ENCODE measurements at regions not wholly inside any gene's neighbourhood (a gene's known extent, or its start where the extent isn't known, plus 50 kb on each side); places are given as distances from the start of the nearest gene placed in this dataset.
"Not testable (repeated sequence)": the region's sequence is repeated elsewhere in the genome, so short reads cannot be mapped to it uniquely, and the experiment has no call there.

DNA sequence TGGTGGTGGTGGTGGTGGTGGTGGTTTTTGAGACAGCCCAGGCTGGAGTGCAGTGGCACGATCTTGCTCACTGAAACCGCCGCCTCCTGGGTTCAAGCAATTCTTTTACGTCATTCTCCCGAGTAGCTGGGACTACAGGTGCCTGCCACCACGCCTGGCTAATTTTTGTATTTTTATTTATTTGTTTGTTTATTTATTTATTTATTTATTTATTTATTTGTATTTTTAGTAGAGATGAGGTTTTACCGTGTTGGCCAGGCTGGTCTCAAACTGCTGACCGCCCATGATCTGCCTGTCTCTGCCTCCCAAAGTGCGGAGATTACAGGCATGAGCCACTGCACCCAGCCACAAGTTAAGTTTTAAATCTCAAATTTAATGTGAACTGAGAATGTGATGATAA, 126.5 kb downstream of the PCDH18 start:
- not testable (repeated sequence) for DNase-seq (ENCODE audit: low read depth in 2 of 3, low spot score in 2 of 3)

DNA sequence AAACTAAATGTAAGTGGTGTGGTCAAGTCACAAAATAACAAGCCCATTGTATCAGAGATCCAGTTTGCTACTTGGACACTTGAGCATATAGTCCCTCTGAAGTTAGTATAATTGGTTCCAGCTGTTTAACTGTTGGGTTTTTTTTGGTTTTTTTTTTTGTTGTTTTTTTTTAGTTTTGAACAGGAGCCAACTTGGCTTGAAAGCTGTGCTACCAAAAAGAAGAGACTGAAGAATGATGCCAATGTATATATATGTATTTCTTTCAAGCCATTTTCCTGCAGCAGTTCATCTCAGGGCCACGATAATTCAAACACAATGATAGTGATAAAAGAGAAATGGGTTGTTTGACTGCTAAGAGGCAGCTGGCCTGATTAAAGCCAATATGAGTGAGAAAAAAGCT, 138.3 kb downstream of the PCDH18 start:
- no peak for DNase-seq (ENCODE audit: low read depth in 2 of 3, low spot score in 2 of 3)

DNA sequence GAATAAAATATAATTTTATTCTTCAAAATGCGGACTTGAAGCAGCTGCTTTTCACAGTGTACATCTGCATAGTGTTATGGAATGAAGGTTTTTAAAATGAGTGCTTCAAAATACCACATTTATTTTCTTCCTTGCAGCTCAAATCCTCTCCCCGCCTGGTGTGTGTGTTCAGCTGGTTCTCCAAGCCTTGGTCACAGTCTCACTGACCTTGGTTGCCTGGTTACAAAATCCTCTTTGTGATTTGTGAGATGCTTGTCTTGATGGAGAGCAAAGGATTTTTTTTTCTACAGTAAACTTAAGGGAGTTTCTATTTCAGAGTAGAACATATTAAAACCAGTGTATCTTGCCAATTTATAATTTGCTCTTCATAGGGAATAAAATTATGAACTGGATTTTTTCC, 139.2 kb downstream of the PCDH18 start:
- no peak for DNase-seq (ENCODE audit: low read depth in 2 of 3, low spot score in 2 of 3)

DNA sequence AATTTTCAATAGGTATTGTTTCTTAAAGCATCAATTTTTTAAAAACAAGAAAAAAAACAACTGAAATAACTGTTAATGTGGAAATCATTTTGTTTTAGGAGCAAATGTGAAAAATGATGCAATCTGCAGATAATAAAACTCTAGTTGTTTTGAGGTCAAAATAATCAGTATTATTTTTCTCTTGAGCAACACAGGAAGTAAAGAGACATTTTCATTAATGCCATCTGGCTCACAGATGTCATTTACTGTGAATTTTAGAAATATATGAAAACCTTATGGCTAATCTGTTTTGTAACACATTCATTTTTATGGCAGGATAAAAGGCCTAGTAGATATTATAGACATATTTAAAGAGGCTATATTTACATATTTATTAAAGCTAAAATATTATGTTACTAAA, 141.6 kb downstream of the PCDH18 start:
- no peak for DNase-seq (ENCODE audit: low read depth in 2 of 3, low spot score in 2 of 3)

DNA sequence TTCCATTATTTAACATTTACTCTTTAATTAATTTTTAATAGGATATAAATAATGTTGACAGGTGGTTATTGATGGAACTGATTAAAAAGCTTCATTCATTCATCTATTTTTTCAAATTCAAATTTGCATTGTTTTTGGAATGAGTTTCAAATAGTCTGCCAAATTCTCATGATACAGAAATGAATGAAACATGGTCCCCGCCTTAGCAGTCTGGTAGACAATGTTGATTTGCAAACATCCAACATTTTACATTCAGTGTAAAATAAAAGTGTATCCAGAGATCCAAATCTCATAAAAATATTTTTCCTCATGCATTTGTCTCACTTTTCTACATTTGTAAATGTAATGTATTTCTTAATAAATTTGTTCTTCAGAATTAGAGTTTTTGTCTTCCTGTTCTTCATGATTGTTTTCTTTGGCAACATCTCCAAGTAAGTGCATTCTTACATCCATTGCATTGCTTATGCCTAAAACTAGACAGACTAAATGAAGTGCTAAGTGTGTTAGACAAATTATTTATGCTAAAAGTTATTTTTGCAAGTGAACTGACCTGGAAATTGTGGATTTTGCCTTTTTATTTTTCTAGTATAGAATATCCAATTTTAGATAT, 142.3 kb downstream of the PCDH18 start:
- no peak for DNase-seq (ENCODE audit: low read depth in 2 of 3, low spot score in 2 of 3)

DNA sequence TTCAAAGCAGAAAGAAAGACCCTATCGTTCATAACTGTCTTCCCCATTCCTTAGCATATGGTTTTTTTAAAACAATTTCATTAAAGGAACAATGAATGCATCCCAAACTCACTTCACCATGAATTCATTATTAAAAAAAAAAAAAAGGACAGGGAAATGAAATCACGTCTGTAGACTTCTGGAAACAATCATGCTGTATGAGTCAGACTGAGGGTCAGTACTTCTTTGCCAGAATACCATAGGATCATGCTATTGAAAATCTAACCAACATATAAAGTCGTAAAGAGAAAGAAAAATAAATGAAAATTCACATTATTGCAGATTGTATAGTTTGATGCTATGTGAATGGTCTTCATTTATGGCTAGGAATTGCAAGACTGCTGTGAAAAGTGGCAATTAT, 144.4 kb downstream of the PCDH18 start:
- no peak for DNase-seq (ENCODE audit: low read depth in 2 of 3, low spot score in 2 of 3)

DNA sequence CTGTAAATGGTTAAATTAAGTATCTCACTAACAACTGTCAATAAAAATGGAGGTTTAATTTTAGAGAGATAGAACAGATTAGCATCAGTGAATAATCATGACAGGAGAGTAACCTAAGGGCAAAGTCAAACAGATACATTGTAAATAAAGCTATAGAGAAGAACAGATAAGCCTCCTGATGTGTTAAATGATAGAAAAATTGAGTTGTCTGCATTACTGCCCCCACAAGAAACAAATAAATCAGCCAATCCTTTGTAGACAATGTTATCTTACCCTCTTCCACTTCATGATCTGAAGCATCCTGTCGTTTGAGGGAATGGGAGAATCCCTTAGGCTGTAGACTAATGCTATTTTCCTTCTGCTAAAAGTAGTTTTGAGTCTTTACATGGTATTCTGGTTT, 147.8 kb downstream of the PCDH18 start:
- DNase-seq (ENCODE audit: low read depth in 2 of 3, low spot score in 2 of 3), result no peak

DNA sequence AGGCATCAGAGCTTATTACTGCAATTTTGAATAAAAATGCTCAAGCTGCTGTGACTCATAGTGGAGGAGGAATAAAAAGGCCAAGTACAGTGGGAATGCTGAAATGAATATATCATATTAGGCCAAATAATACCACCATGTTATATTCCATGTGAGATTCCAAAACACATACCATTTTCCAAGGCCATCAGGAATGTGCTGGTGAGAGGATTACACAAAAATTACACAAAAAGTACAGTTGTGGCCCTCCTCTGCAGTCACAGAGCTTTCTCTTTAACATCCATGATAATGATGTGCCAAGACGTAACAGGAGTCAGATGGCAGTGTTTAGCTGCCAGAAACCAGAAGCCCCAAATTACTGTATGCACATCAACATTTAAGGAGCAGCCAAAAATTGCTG, 153.5 kb downstream of the PCDH18 start:
- DNase-seq (ENCODE audit: low read depth in 2 of 3, low spot score in 2 of 3), result no peak

DNA sequence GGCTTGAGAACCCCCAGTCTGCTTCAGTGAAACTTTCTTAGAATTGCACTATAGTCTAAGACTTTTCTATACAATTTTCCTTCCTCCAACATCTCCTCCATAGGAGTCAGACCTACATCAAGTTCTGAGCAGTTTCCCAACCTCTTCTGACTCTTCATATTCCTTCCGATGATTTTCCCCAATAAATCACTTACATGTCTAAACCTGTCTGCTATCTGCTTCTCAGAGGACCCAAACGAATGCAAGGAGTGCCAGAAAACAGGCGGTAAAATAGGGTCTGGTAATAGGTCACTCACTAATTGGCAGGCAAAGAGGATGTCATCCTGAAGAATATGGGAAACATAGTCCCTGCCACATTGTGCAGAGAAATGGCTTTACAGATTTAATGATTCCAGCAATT, 153.9 kb downstream of the PCDH18 start:
- no peak for DNase-seq (ENCODE audit: low read depth in 2 of 3, low spot score in 2 of 3)

DNA sequence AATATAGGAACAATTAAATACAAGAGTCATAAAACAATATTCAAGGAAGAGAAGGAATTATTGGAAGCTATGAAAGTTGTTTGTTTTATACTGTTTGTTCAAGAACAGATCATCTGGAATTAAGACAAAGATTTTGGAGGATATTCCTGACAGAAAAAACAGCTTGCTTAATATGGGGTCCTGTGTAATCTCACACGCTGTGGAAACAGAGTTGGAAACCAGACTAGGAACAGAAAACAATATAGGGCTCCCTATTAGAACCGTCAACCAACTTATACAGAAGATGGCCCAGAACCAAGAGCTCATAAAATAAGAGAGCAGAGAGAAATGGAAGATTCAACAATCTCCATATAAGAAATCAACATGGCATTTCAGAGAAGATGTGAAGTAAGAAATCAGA, 156.0 kb downstream of the PCDH18 start:
- DNase-seq (ENCODE audit: low read depth in 2 of 3, low spot score in 2 of 3), result no peak

DNA sequence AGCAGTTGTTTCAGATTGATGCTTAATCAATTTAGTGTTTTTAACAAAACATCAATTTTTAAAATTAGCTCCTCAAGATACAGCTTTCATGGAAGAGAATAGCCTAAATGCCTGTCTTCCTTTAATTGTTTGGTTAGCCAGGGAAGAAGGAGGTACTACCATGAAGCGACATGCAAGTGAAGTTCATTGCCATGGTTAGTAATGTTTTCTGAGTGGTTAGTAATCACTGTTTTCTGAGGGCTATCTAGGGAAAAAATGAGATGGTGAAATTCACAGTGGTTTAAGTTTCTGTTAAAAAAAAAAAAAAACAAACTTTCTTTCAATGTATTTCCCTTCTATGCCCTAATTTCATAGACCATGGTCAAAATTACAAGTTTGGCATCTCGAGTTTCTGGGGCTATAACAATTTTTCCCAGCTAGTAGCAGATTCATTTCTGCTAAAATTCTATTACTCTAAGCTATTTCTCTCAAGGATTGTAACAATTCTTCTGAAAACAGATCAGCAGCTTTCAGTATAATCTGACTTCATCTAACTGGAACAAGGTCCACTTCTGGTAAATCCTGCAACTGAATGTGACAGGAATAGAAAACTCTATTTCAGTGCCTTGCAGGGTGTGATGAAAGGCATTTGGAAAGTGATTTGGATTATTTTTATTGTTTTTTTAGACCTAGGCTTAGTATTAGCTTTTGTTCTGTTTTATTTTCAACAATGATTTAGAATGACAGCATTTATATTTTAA, 157.0 kb downstream of the PCDH18 start:
- no peak for DNase-seq (ENCODE audit: low read depth in 2 of 3, low spot score in 2 of 3)

DNA sequence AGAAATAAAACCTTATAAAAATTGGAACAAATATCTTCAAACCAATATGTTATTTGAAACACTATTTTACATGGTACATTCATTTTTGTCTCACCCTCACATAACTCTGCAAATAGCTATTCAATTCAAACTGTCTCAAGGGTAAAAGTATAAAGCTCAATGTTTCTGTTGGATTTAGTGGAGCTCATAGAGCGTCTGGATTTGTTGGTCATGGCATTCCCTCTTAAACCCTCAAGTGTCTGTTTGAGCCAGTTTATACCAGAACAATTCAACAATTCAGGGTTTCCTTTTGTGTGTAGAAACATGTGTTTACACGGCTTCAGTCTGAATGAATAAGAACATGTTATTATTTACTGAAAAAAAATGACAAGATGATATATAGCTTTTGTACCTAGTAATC, 161.6 kb downstream of the PCDH18 start:
- DNase-seq (ENCODE audit: low read depth in 2 of 3, low spot score in 2 of 3), result no peak

DNA sequence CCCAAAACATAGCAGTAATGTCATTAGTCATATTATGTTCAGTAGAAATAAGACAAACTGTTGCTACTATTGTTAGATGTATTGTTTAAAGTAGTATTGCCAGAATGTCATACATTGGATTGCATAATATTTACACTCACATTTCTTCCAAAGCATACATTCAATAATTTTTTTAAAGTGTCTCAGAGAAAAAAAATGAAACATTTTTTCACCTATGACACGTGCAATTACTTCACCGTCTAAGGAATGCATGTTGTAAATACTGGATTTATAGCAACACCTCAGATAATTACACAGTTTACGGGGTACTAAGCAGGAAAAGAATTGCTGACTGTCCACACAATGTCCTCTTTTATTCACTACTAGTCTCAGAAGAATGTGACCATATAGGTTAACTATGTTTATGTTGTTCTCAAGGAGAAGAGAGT, 162.1 kb downstream of the PCDH18 start:
- no peak for DNase-seq (ENCODE audit: low read depth in 2 of 3, low spot score in 2 of 3)

DNA sequence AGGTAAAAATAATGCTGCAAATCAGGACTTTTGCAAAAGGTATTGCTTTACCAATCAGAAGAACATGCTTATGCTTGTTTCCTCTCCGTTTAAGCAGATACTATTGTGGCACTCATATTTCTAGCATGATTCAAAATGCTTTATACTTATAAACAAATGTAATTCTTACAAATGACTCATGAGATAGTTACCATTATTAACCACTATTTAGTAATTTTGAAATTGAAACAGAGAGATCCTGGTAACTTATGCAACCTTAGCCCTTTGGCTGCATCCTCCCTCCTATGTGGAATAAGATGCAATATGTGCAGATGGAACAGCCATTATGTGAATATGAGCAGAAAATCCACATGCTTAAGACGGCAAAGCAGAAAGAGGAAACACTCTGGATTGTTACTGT, 164.7 kb downstream of the PCDH18 start:
- DNase-seq (ENCODE audit: low read depth in 2 of 3, low spot score in 2 of 3), result no peak

DNA sequence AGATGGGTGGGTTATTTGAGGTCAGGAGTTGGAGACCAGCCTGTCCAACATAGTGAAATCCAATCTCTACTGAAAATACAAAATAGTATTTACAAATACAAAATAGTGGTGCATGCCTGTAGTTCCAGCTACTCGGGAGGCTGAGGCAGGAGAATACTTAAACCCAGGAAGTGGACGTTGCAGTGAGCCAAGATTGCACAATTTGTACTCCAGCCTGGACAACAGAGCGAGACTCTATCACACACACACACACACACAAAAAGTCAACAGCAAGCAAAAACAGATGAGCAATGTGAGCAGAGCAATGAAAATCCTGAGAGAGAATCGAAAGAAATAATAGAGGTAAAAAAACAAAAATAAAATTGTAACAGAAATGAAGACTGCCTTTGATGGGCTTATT, 168.8 kb downstream of the PCDH18 start:
- DNase-seq (ENCODE audit: low read depth in 2 of 3, low spot score in 2 of 3), result no peak

DNA sequence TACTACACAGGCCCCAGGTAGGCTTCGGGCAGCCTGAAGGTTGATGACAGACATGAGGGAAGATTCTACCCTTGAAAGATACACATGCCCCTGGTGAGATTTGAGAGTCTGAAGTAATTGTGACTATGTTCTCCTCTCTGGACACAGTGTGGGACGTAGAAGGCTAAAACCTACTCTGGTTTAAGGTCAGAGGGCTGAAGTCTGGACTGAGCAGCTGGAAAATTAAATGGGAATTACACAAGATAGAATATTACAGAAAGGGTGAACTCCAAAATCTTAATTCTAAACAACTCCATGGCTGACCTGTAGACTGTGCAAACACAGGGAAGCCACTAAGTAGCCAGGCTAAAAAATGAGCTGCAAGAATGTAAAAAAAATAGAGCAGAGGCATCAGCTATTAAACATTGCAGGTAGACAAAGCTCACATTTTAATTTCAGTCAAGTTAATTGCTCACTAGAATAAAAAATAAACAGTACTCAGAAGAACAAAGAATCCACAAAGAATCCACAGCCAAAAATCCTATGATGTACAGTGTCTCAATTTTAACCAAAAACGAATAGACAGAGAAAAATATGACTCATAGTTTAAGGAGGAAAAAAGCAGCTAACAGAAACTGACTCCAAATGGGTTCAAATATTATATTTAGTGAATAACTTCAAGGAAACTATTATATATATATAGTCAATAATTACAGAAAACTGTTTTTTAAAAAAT, 170.4 kb downstream of the PCDH18 start:
- DNase-seq (ENCODE audit: low read depth in 2 of 3, low spot score in 2 of 3), result no peak

DNA sequence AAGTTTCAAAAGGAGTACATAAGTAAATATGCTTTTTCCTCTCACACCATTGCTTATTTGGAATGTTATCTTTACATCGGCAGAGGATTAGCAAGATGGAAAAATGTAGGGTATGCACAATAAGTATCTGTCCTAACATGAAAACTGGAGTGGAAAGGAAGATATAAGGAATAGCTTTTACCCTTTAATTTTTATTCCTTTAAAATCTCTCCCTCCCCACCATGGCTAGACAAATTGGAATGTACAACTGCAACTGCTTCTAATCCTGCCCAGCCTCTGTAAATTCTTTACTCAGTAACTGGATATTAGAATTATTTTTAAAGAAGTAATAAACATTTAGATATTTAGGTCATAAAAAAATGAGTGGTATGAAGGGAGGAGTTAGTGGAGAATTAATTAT, 171.5 kb downstream of the PCDH18 start:
- no peak for DNase-seq (ENCODE audit: low read depth in 2 of 3, low spot score in 2 of 3)

DNA sequence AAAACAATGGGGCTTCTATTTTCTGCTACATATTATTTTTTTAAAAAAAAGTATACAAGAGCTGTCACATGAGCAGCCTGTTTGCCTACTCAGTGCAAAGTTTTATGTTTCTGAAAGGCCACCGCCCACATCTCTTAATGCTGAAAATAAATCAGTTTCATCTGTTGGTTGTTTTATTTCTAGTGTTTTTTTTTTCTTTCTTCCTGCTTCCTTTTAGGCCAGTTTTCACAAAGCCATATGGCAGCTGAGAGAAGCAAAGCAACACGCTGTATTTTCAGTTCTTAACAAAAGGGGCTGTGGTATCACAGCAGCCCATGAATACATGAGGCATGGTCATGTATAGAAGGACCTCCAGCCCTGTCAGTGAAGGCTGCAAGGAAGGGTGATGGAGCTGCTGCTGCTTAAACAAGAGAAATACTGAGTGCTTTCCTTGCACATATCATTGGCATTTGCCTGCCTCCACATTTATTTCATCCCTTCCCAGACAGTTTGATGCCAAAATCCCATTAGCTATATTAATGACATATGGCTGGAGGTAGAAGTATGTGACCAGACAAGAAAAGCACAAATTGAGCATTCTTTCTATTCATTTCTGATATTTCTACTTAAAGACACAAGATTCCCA, 172.5 kb downstream of the PCDH18 start:
- DNase-seq (ENCODE audit: low read depth in 2 of 3, low spot score in 2 of 3), result no peak

DNA sequence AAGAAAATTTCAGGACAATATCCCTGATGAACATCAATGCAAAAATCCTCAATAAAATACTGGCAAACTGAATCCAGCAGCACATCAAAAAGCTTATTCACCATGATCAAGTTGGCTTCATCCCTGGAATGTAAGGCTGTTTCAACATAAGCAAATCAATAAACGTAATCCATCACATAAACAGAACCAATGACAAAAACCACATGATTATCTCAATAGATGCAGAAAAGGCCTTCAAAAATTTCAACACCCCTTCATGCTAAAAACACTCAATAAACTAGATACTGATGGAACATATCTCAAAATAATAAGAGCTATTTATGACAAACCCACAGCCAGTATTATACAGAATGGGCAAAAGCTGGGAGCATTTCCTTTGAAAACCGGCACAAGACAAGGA, 177.7 kb downstream of the PCDH18 start:
- not testable (repeated sequence) for DNase-seq (ENCODE audit: low read depth in 2 of 3, low spot score in 2 of 3)

DNA sequence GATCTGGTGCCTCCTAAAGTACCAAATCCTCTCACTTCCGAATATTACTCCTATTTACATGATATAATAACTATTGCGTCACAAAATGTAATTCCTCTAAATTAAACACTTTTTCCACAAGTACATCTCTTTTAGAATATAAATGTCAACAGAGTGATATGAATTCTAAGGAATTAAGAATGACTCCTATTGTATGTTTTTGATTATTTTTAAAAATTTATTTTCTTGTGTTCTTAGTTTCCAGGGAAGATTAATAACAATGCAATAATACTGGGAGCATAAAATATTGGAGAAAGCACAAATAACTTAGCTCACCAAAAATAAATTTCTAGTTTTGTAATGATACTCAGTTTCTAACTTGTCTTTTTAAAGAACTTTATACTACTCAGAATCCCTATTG, 184.9 kb downstream of the PCDH18 start:
- no peak for DNase-seq (ENCODE audit: low read depth in 2 of 3, low spot score in 2 of 3)

DNA sequence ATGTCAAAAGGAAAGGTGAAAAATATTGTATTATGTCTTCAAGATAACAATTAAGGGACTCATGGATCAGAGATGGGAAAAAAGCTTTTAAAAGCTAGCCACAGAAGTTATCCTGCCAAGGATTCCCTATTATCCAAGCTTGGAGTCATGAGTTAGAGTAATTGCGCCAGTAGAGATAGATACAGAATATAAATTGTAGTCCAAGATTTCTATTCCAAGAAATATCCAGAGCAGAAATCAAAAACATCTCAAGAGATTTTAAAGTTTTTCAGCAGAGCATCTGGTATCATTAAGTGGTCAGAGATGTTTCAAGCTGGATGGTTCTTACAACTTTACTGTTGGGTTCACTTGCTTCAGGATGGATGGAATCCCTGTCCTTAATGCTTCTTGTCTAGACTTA, 186.7 kb downstream of the PCDH18 start:
- no peak for DNase-seq (ENCODE audit: low read depth in 2 of 3, low spot score in 2 of 3)

DNA sequence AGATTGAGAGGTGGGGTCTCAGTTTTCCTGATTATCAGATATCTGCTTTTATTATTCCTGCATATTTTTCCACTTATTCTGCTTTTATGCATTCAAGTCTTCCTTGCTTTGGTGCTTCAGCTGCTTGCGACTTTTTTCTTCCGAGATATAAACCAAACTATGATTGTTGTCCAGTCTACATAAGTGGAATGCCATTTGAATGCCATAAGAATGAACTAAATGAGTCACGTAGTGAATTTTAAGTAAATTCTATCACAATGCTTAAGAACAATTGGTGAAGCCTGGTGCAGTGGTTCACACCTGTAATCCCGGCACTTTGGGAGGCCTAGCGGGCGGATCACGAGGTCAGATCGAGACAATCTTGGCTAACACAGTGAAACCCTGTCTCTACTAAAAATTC, 189.1 kb downstream of the PCDH18 start:
- DNase-seq (ENCODE audit: low read depth in 2 of 3, low spot score in 2 of 3), result no peak

All from activated CD8-positive, alpha-beta memory T cell treated with anti-CD3 and anti-CD28 coated beads for 48 hours (primary cell).